ENCODE measurements at regions not wholly inside any gene's neighbourhood (a gene's known extent, or its start where the extent isn't known, plus 50 kb on each side); places are given as distances from the start of the nearest gene placed in this dataset.

DNA sequence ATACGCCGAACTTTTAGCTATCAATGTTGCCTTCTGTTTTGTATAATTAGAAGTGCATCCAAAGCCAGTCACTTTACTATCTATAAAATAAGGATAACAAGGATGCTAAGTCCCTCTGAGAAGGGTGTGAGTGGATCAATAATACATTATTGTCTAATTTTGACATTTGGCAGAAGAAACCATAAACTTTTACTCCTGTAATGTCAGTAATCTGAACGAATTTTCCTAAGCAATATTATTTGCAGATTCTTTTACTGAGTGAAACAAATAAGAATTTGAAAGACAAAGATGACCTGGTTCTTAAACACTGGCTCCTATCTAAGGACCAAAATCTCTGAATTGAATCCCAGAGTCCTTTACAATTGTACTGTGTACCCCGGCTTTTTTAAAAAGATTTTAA lies 126.6 kb upstream of the TMEM161B start:
- no peak overlapping the region for H3K9ac ChIP-seq (ENCODE audit: low read depth, low read length)
- no peak overlapping the region for H3K23ac ChIP-seq (ENCODE audit: low read depth, low read length)
- no peak overlapping the region for H2AK9ac ChIP-seq (replicated peaks; ENCODE audit: low read depth, low read length, poor library complexity)
- dilution Hi-C loops (cut with HindIII; ENCODE audit: low sequenced_read_pairs, unreplicated experiment): no loop called here
- TF ChIP-seq ELK1 (IDR thresholded peaks at IDR 0.05; ENCODE audit: borderline replicate concordance, low read depth, low read length): no peak
- TF ChIP-seq CHD1 (IDR thresholded peaks at IDR 0.05; ENCODE audit: low read depth, low read length): no peak
- no peak for TF ChIP-seq POLR2A (IDR thresholded peaks at IDR 0.05; ENCODE audit: low read depth, low read length)
- TF ChIP-seq BHLHE40 (IDR thresholded peaks at IDR 0.05; ENCODE audit: low read depth, low read length): no peak
- no peak for TF ChIP-seq CEBPB (IDR thresholded peaks at IDR 0.05; ENCODE audit: low read depth, low read length)
- no peak for TF ChIP-seq MAZ (IDR thresholded peaks at IDR 0.05; ENCODE audit: borderline replicate concordance, low read depth, low read length)
- no peak for TF ChIP-seq MAFK (IDR thresholded peaks at IDR 0.05; ENCODE audit: low read depth, low read length)
- no peak for TF ChIP-seq RAD21 (IDR thresholded peaks at IDR 0.05; ENCODE audit: low read length)
- H2AK5ac ChIP-seq (ENCODE audit: low read depth, low read length): no peak overlapping the region
- CTCF ChIA-PET: interaction anchor here (1.4 kb wide), 1 partner anchor 32 kb away, joined by 3 read pairs; no protein-coding TSS in a partner anchor
- intact Hi-C loops (cut with micrococcal nuclease): loop anchor here (10.0 kb wide), 1 partner anchor 190 kb away; no protein-coding TSS in a partner anchor
- no peak overlapping the region for H3K18ac ChIP-seq (ENCODE audit: low read depth, low read length)
- no peaks in the 10 kb centered on the region for H3K9me3 ChIP-seq (ENCODE audit: control insufficient read depth, insufficient read depth, low read length)
- H3K9me1 ChIP-seq (ENCODE audit: insufficient read depth, low read length): no peaks in the 10 kb centered on the region
- no peak overlapping the region for H3K4me3 ChIP-seq (ENCODE audit: insufficient read depth, low read depth, low read length)
- H4K20me1 ChIP-seq (ENCODE audit: insufficient read depth, low read length): no peaks in the 10 kb centered on the region
- no peak overlapping the region for H3K56ac ChIP-seq (ENCODE audit: extremely low read depth, insufficient read depth, low read length)
- BruUV-seq (replicated peaks): no TSS peak
- no peak overlapping the region for H3K4ac ChIP-seq (ENCODE audit: low read depth, low read length)
- DNase-seq: no peak
- no peak overlapping the region for H2BK5ac ChIP-seq (ENCODE audit: low read depth, low read length, poor library complexity, severe bottlenecking)
- H3K27me3 ChIP-seq (ENCODE audit: control insufficient read depth, insufficient read depth, low read length): no peaks in the 10 kb centered on the region
- no peak for ATAC-seq (ENCODE audit: low read depth)
- H2BK20ac ChIP-seq (ENCODE audit: low read depth, low read length): no peak overlapping the region
- in situ Hi-C loops (cut with MboI; ENCODE audit: low sequenced_read_pairs): no loop called here
- POLR2A ChIA-PET (ENCODE audit: unreplicated experiment): no interaction called here
- H2AFZ ChIP-seq (replicated peaks; ENCODE audit: low read length, poor library complexity): no peak overlapping the region
- no peak overlapping the region for H3K14ac ChIP-seq (replicated peaks; ENCODE audit: low read depth, low read length)
- H2BK120ac ChIP-seq (ENCODE audit: low read depth, low read length): no peak overlapping the region
- H2BK15ac ChIP-seq (ENCODE audit: low read depth, low read length): no peak overlapping the region
- WGBS, 2 experiments (ENCODE audit: extremely low coverage in 2 of 2, insufficient read length in 1 of 2): no CpG with 5 or more reads among the region's 4 CpGs
- no peaks in the 10 kb centered on the region for H3K36me3 ChIP-seq (ENCODE audit: control insufficient read depth, insufficient read depth, low read length)
- no peaks in the 10 kb centered on the region for H3K79me1 ChIP-seq (ENCODE audit: low read depth in 1 of 2, low read length in 2 of 2)
- no peak overlapping the region for H4K91ac ChIP-seq (ENCODE audit: insufficient read depth, low read depth, low read length)
- no peak overlapping the region for H3K27ac ChIP-seq (ENCODE audit: insufficient read depth, low read length)
- no peak overlapping the region for H3K4me2 ChIP-seq (ENCODE audit: low read depth, low read length)
- no peaks in the 10 kb centered on the region for H3K4me1 ChIP-seq (ENCODE audit: control insufficient read depth, insufficient read depth, low read length)
- H4K8ac ChIP-seq (ENCODE audit: low read depth in 2 of 2, low read length in 2 of 2): no peak overlapping the region
- H4K5ac ChIP-seq (ENCODE audit: low read depth, low read length): no peak overlapping the region

All from IMR-90 (cell line).